Brain microvascular endothelial cell (primary cell): ENCODE measurements at regions not wholly inside any gene's neighbourhood (a gene's known extent, or its start where the extent isn't known, plus 50 kb on each side); places are given as distances from the start of the nearest gene placed in this dataset.

Experiments
- DNase-seq: peaks from one replicate; pipeline ENCODE4 v3.0.0-alpha.2; 2020
- H3K27ac ChIP-seq: fragments of 250-450 bp; sonication (Bioruptor Pico); 2 replicates; pipeline ENCODE4 v1.5.1; 2020; ENCODE audit warnings: mild to moderate bottlenecking, moderate library complexity
- H3K27me3 ChIP-seq: fragments of 250-450 bp; sonication (Bioruptor Pico); replicated peaks from 2 replicates; pipeline ENCODE4 v1.5.1; 2020; ENCODE audit warnings: mild to moderate bottlenecking
- H3K36me3 ChIP-seq: fragments of 250-450 bp; sonication (Bioruptor Pico); replicated peaks from 2 replicates; pipeline ENCODE4 v1.5.1; 2020; ENCODE audit warnings: mild to moderate bottlenecking
- H3K4me3 ChIP-seq: 2 replicates; pipeline ENCODE4 v1.5.1; 2011; ENCODE audit warnings: low read depth, mild to moderate bottlenecking, control low read depth, low read length, moderate library complexity
- in situ Hi-C: cut with HindIII; loops from 2 replicates; pipeline ENCODE4 v1.10.0; 2017; ENCODE audit warnings: low sequenced_read_pairs, low pct_ligation_motif_present
- TF ChIP-seq, protein P1 (sequence below): IDR thresholded peaks from 2 replicates; pipeline ENCODE4 v1.5.1; 2011; ENCODE audit warnings: low read depth, mild to moderate bottlenecking, moderate library complexity, low read length, control low read depth, inconsistent platforms; ENCODE audit errors: missing control alignments

DNA sequence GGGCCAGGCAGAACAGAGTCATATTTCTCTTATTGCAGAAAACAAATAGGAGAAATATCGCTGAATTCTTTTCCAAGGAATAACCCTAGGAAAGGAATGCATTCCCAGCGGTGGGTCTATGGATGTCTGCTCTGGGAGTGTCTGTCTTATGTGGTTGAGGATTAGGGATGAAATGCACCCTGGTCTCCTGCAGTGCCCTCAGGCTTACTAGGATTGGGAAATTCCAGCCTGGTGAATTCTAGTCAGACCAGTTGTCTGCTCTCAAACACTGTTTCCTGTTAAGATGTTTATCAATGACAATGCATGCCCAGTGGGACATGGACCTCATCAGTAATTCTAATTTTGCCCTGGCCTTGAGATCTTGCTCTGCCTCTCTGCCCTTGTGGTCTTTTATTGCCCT, 136.1 kb upstream of the ELAVL2 start:
- Histone ChIP-seq H3K27ac (no peak overlapping the region), H3K4me3 (no peak overlapping the region), H3K27me3 (no peaks in the 10 kb centered on the region), H3K36me3 (no peaks in the 10 kb centered on the region)
- TF ChIP-seq, protein P1, sequence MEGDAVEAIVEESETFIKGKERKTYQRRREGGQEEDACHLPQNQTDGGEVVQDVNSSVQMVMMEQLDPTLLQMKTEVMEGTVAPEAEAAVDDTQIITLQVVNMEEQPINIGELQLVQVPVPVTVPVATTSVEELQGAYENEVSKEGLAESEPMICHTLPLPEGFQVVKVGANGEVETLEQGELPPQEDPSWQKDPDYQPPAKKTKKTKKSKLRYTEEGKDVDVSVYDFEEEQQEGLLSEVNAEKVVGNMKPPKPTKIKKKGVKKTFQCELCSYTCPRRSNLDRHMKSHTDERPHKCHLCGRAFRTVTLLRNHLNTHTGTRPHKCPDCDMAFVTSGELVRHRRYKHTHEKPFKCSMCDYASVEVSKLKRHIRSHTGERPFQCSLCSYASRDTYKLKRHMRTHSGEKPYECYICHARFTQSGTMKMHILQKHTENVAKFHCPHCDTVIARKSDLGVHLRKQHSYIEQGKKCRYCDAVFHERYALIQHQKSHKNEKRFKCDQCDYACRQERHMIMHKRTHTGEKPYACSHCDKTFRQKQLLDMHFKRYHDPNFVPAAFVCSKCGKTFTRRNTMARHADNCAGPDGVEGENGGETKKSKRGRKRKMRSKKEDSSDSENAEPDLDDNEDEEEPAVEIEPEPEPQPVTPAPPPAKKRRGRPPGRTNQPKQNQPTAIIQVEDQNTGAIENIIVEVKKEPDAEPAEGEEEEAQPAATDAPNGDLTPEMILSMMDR: no peak
- in situ Hi-C loops: no loop called here
- no peak for DNase-seq

DNA sequence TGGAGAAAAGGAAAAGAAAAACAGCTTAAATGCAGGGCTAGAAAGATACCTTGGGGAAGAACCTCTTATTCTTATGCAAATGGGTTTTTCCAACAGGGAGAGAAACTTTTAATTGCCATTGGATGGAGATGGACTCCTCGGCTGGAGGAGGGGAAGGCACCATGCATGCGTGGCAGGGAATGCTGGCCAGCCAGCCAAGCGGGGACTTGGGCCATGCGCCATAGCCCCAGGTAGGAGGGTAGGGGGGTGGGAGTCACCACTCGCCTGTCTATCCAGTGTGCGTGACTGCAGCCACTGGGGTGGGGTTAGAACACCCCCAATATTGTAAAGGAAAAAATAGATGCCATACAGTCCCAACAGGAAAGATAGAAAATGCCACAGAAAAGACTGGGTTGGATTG, 119.9 kb upstream of the ELAVL2 start:
- no peaks in the 10 kb centered on the region for H3K27me3 ChIP-seq
- TF ChIP-seq, protein P1: no peak
- H3K36me3 ChIP-seq: no peaks in the 10 kb centered on the region
- no peak overlapping the region for H3K4me3 ChIP-seq
- no peak overlapping the region for H3K27ac ChIP-seq
- in situ Hi-C loops: no loop called here
- no peak for DNase-seq

DNA sequence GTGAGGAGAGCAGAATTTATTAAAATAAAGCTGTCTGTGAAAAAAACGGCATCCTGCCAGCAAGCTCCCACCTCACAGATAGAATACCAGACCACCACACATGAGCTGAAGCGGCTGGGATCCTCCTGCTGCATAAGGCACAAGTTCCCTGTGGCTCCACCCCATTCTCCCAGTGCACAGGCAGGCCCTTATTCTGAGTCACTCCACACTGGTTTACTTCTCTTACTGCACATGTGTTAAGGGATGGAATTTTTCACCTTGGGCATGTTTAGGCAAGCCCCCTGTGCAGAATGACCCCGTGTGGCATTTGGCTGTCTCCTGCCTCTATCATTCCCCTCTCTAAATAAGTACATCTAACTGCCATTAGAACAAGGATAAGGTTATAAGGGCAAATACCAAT, 115.0 kb upstream of the ELAVL2 start:
- Histone ChIP-seq H3K36me3 (no peaks in the 10 kb centered on the region), H3K4me3 (no peak overlapping the region), H3K27ac (no peak overlapping the region), H3K27me3 (no peaks in the 10 kb centered on the region)
- in situ Hi-C loops: no loop called here
- no peak for DNase-seq
- TF ChIP-seq, protein P1: no peak

DNA sequence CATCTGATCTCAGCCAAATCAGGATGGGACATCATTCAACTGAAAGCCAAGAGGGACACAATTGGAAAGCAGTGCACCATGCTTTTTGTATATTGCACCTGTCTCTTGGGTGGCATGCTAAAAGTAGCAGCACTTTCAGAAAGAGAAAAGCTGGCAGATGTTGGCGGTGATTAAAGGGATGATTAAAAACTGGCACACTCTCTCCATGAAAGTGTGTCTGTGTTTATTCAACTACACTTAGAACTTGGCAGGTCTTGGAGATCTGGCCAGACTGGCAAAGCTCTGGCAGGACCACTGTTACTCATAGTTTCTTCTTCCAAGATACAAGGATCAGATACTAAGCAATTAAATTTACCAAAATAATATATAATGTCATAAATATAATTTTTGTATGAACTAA, 112.9 kb upstream of the ELAVL2 start:
- TF ChIP-seq, protein P1: no peak
- no peaks in the 10 kb centered on the region for H3K36me3 ChIP-seq
- in situ Hi-C loops: no loop called here
- H3K27ac ChIP-seq: no peak overlapping the region
- H3K4me3 ChIP-seq: no peak overlapping the region
- DNase-seq: no peak
- no peaks in the 10 kb centered on the region for H3K27me3 ChIP-seq

DNA sequence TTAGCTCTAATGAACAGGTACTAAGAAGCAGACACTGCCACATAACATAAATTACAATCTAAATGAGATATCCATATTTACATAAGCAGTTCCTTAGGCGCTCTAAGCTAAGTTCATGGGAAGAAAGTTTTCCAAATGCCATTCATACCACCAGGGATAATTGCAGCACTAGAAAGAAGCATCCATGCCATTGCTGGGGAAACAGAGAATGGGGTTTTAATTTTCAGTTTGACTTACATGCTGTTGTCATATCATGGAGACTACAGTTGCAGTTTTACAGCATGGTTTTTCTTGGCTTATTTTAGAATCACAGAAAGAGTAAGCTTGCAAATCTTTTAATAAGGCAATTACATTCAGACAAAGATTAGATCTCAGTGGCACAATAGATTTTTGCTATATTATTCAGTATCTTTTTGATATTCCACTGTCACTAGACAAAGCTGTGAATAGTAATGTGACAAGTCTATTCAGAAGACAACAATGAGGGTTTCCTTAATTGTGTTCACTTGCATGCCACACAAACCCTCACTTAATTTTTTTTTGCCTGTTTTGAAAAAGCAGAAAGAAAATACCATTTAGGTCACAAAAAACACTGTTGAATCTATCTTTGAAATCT, 108.4 kb upstream of the ELAVL2 start:
- in situ Hi-C loops: no loop called here
- no peak for DNase-seq
- no peaks in the 10 kb centered on the region for H3K36me3 ChIP-seq
- H3K27me3 ChIP-seq: no peaks in the 10 kb centered on the region
- H3K27ac ChIP-seq: no peak overlapping the region
- TF ChIP-seq, protein P1: no peak
- H3K4me3 ChIP-seq: no peak overlapping the region

DNA sequence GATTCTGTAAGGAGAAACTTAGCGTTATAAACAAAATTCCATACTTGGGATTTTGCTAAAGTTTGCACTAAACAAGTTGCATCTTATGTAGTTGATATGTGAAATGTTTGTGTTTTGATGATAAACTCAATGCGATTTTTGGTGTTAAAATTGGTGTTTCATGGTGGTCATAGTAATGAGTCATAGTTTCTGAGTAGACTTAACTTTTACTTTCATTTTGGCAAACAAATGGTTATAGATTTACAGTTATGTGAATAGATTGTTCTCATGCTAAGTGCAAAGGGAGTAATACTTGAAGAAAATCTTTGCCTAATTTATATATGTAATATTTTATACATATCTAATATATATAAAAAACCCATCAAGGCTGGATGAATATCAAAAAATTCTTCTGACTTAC, 107.3 kb upstream of the ELAVL2 start:
- DNase-seq: no peak

More for the DNA sequence above, 107.3 kb upstream of the ELAVL2 start:
- Histone ChIP-seq H3K36me3 (no peaks in the 10 kb centered on the region), H3K27me3 (no peaks in the 10 kb centered on the region), H3K4me3 (no peak overlapping the region), H3K27ac (no peak overlapping the region)
- in situ Hi-C loops: no loop called here
- TF ChIP-seq, protein P1: no peak
